Urothelium cell line (cell line): ENCODE measurements at regions not wholly inside any gene's neighbourhood (a gene's known extent, or its start where the extent isn't known, plus 50 kb on each side); places are given as distances from the start of the nearest gene placed in this dataset.
"Not testable (repeated sequence)": the region's sequence is repeated elsewhere in the genome, so short reads cannot be mapped to it uniquely, and the experiment has no call there.

Source experiments
- DNase-seq: peaks from one replicate; pipeline ENCODE4 v3.0.0; 2011; ENCODE audit warnings: low spot score, mixed read lengths
- FAIRE-seq: peaks from 2 replicates; lab custom pipeline; 2011; peaks lifted over from hg19 to GRCh38; lab: Jason Lieb, UNC

GRCh38 chr12:92987362-92987761 is 58.3 kb upstream of the EEA1 start:
- FAIRE-seq (no peak), DNase-seq (no peak)

- no peak for DNase-seq
- FAIRE-seq: no peak
These were observed 58.9 kb upstream of the EEA1 start for GRCh38 chr12:92987846-92988621.

DNA sequence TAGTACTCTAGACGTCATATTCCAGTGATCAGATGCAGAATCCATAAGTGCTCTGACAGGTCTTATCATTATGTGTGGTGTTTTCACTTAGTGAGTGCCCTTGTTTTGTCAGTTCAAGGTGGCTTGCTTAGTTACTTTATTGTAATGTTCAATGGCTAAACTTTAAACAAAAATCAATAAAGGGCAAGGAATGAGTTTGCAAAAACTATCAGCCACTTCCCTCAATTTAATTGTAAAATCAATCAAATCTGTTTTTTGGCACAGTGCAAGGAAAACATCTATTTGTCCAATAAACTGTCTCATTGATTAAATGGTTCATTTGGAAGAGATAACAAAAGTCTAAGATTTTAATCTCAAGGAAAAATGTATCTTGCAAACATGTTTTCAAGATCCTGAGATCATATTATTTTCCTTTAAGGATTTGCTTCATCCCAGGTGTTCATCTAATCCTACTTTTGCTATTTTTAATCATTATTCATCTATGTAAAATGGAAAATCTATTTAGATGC is 59.6 kb upstream of the EEA1 start:
- FAIRE-seq (no peak), DNase-seq (no peak)

DNA sequence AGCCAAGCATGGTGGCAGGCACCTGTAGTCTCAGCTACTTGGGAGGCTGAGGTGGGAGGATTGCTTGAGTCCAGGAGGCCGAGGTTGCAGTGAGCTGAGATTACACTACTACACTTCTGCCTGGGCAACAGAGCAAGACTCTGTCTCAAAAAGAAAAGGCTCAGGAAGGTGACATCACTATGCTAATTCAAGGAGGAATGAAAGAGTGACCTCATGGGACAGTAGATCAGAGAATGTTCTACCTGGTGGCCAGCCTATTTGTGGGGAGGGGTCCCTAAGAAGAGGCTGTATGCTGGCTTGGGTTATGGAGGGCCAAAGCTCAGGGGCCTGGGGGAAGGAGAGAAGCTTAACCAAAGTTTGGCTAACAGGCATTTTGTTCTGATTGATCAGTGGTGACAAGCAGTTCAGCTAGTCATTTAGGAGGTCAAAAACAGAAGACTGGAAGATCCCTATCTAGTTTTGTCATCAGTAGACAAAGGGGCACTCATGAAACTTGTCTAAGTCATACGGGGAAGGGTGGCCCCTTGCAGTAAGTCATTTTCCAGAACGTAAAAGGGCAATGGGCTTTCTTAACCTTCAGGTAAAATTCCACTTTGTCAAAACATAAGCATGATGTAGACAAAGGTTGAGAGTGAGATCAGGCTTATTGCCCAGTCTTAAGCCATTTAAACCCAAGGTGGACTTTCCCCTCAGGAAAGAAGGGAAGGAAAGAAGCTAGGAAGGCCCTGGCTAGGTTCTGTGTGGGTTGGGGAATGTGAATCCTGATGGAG is 60.8 kb upstream of the EEA1 start:
- FAIRE-seq (no peak), DNase-seq (no peak)

GRCh38 chr12:92991134-92991533 is 62.0 kb upstream of the EEA1 start:
- FAIRE-seq: no peak
- DNase-seq: no peak

- DNase-seq (no peak), FAIRE-seq (no peak)
These were observed 62.9 kb upstream of the EEA1 start for GRCh38 chr12:92992041-92992440.

GRCh38 chr12:92993259-92993658 is 64.2 kb upstream of the EEA1 start:
- no peak for DNase-seq
- FAIRE-seq: no peak

- no peak for DNase-seq
- FAIRE-seq: no peak
These were observed 66.3 kb upstream of the EEA1 start for GRCh38 chr12:92995258-92995903.

DNA sequence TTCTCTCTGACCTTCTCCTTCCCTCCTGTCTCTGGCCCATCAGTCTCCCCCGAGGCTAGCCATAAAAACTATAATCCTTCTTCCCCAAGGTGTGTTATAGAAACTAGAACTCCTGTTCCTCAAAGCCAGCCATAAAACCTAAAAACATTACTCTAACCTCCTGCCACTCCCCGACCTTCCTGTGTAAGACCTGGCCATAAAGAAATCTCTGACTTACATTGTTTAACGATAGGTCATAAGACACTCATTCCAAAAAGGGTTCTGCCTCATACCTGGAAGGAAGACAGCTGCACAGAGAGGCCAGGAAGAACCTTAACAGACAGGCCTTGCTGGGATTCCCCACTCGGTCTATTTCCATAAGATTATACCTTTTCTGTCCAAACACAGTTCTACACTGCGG is 70.9 kb upstream of the EEA1 start:
- FAIRE-seq (no peak), DNase-seq (no peak)

DNA sequence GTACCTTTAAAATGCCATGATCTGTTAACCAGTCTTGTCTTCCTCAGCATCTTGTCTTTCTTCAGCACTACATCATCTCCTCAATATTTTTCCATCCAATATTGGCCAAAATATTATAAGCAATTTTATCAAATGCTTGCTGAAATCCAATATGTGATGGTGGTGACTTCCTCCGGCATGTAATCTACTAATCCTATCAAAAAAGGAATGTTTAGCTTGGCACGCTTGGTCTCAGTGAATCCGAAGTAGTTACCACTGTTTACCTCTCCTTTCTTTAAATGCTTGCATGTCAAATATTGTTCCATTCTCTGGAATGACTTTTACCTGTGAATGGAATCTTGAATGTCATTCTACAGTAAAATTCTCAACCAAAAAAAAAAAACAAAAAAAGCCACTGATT is 72.3 kb upstream of the EEA1 start:
- no peak for DNase-seq
- FAIRE-seq: no peak

GRCh38 chr12:93002293-93003054 is 73.4 kb upstream of the EEA1 start:
- no peak for FAIRE-seq
- no peak for DNase-seq

GRCh38 chr12:93003531-93004239 is 74.6 kb upstream of the EEA1 start:
- no peak for DNase-seq
- FAIRE-seq: no peak

DNA sequence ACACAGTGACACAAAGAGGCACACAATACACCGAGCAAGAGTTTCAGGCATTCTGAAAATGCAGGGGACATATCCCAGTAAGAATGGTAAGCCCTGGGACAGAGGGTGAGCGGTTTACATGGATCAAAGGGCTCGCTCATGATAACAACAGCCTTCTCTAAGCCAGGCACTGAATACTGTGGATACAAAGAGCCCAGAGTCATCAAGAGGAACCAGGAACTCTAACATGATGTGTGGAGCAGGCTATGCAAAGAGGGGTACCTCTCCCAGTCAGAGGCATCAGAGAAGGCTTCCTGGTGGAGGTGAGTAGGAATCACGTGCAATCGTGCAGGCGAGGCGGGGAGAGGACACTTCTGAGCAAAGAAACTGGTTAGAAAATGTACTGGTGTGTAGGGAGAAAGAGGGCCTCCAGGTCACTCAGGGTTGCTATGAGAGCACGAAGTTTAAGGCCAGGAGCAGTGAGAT is 76.9 kb upstream of the EEA1 start:
- no peak for DNase-seq
- FAIRE-seq: no peak

GRCh38 chr12:93006471-93007208 is 77.5 kb upstream of the EEA1 start:
- no peak for DNase-seq
- FAIRE-seq: no peak

GRCh38 chr12:93007544-93007943 is 78.4 kb upstream of the EEA1 start:
- DNase-seq: no peak
- no peak for FAIRE-seq

GRCh38 chr12:93008044-93008778 is 79.1 kb upstream of the EEA1 start:
- FAIRE-seq: no peak

DNA sequence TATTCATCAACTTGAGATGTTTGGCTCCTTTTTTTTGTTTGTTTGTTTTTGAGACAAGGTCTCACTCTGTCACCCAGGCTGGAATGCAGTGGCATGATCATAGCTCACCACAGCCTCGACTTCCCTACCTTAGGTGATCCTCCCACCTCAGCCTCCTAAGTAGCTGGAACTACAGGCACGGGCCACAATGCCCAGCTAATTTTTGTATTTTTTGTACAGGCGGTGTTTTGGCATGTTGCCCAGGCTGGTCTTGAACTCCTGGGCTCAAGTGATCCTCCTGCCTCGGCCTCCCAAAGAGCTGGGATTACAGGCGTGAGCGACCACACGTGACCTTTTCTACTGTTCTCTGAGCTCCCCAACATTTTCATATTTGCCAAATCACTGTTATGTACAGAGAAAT is 79.8 kb upstream of the EEA1 start:
- not testable (repeated sequence) for FAIRE-seq, DNase-seq

More at GRCh38 chr12:93008044-93008778, 79.1 kb upstream of the EEA1 start:
- DNase-seq: no peak

DNA sequence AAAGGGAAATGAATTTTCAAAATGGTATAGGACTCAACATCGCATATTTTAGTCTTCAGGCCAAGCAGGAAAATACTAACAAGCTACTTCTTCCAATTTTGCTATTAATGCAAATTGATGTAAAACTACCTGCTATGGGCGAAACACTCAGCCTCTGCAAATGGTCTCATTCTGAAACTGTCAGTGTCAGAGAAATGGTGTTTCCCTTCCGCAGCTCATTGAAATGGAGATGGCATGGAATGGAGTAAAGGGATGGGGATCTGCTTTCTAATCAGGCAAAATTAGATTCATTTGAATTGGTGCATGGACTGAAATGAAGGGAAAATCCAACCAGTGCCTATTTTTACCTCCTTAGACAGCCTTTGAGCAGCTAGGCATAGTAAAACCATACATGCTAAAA is 80.4 kb upstream of the EEA1 start:
- FAIRE-seq: no peak
- DNase-seq: no peak

DNA sequence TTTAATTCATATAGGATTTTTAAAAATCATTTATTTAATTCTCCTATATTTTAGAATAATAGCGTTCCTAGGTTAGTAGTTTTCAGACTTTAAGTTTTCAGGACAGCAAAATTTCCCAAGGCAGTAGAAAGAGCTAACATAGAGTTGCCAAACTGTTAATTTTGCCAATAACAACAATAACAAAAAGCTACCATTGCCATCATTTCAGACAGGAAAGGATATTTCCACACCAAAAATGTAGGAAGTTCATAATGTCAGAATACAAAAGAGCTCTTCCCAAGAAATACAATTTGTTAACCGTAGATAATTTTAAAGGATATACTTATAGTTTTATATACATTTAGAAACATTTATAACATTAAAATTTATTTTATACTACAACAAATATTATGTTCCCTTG is 81.4 kb upstream of the EEA1 start:
- FAIRE-seq: no peak
- no peak for DNase-seq
